ENCODE measurements at regions not wholly inside any gene's neighbourhood (a gene's known extent, or its start where the extent isn't known, plus 50 kb on each side); places are given as distances from the start of the nearest gene placed in this dataset.

DNA sequence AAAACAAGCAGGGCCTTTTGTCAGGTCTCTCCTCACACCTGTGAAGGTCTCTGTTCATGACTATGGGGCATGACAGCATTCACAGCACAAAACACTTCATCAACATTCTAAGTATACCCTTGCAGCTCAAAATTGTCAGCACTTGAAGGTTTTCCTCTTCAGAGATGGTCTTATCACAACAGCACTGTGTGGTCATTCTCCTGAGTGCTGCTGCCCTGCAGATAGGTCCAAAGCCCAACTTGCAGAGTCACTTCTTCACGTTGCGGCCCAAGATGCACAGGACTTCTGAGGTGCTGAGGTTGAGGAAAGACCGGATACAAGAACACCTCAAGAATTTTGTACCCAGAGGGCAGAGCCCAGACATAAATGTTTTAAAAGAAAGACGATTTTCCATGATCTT, 574.5 kb downstream of the UQCRFS1 start:
- Mint-ChIP-seq H3K4me3 (no peak overlapping the region), H3K9me3 (peaks cover 6% of the 10 kb centered on the region), H3K4me1 (ENCODE audit: low read depth) (peaks cover 2% of the 10 kb centered on the region), H3K36me3 (ENCODE audit: low read depth) (peaks cover 2% of the 10 kb centered on the region), H3K27me3 (no peaks in the 10 kb centered on the region), H3K27ac (no peak overlapping the region)
- TF ChIP-seq, protein P1, sequence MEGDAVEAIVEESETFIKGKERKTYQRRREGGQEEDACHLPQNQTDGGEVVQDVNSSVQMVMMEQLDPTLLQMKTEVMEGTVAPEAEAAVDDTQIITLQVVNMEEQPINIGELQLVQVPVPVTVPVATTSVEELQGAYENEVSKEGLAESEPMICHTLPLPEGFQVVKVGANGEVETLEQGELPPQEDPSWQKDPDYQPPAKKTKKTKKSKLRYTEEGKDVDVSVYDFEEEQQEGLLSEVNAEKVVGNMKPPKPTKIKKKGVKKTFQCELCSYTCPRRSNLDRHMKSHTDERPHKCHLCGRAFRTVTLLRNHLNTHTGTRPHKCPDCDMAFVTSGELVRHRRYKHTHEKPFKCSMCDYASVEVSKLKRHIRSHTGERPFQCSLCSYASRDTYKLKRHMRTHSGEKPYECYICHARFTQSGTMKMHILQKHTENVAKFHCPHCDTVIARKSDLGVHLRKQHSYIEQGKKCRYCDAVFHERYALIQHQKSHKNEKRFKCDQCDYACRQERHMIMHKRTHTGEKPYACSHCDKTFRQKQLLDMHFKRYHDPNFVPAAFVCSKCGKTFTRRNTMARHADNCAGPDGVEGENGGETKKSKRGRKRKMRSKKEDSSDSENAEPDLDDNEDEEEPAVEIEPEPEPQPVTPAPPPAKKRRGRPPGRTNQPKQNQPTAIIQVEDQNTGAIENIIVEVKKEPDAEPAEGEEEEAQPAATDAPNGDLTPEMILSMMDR (IDR thresholded peaks at IDR 0.05) = no peak
- ATAC-seq = no peak
- intact Hi-C loops (cut with micrococcal nuclease) = no loop called here
- CTCF ChIA-PET = no interaction called here
- POLR2A ChIA-PET = interaction anchor here (0.6 kb wide), 1 partner anchor 418 kb away, joined by 3 read pairs; no protein-coding TSS in a partner anchor
- DNase-seq = no peak

DNA sequence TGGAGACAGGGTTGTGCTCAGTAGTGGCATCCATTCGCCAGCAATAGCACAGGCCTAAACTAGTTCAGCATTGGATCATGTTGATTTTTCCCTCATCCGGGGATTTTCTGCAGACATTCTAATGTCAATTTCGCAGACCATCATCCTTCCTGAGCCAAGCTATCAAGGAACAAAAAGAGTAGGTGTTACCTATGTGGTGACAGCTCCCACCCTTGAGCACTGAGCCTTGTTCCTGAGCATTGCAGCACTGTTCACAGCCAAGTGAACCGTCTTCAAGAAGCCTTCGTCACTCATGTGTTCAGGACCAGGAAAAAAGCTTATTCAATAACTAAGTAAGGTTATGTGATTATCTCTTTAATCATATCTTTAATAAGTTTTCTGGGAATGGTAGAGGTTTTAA, 576.2 kb downstream of the UQCRFS1 start:
- POLR2A ChIA-PET = no interaction called here
- Mint-ChIP-seq H3K4me3 (no peak overlapping the region), H3K27ac (no peak overlapping the region), H3K36me3 (ENCODE audit: low read depth) (peaks cover 2% of the 10 kb centered on the region), H3K9me3 (peaks cover 6% of the 10 kb centered on the region), H3K27me3 (no peaks in the 10 kb centered on the region), H3K4me1 (ENCODE audit: low read depth) (peaks cover 16% of the 10 kb centered on the region)
- DNase-seq = no peak
- TF ChIP-seq, protein P1 (IDR thresholded peaks at IDR 0.05) = no peak
- no peak for ATAC-seq
- intact Hi-C loops (cut with micrococcal nuclease) = no loop called here
- CTCF ChIA-PET = interaction anchor here (1.3 kb wide), 1 partner anchor 168 kb away, joined by 5 read pairs; no protein-coding TSS in a partner anchor

DNA sequence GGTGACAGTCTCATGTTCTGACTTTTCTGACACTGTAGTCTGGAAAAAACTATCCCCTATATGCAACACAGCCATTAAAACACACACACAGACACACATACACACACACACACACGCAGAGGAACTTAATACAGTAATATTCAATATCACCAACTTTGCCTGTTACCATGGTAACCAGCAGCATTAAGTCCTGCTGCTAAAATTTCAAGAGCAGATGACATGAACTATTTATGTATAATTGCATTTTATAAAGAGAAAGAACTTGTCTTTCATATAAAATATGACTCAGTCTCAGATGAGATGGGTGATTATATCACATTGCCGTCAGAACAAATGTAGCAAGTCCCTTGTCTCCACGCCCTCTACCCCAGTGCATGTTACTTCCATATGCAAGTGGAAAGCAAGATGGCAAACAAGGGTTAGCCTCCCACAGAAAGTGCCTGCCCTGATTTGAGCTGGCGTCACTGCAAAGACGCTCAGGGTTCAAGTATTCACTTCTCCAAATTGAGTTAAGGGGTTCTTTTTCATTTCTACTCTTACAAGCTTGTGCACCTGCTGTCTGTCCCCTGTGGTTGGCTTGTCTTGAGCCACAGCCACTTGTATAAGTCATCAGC, 576.8 kb downstream of the UQCRFS1 start:
- POLR2A ChIA-PET = no interaction called here
- Mint-ChIP-seq H3K27ac (no peak overlapping the region), H3K36me3 (ENCODE audit: low read depth) (peaks cover 2% of the 10 kb centered on the region), H3K27me3 (no peaks in the 10 kb centered on the region), H3K4me3 (no peak overlapping the region), H3K9me3 (peaks cover 6% of the 10 kb centered on the region), H3K4me1 (ENCODE audit: low read depth) (peaks cover 16% of the 10 kb centered on the region)
- DNase-seq (no peak), ATAC-seq (no peak)
- intact Hi-C loops (cut with micrococcal nuclease) = no loop called here
- CTCF ChIA-PET = interaction anchor here (1.3 kb wide), 1 partner anchor 167 kb away, joined by 5 read pairs; no protein-coding TSS in a partner anchor
- TF ChIP-seq, protein P1 (IDR thresholded peaks at IDR 0.05) = no peak

DNA sequence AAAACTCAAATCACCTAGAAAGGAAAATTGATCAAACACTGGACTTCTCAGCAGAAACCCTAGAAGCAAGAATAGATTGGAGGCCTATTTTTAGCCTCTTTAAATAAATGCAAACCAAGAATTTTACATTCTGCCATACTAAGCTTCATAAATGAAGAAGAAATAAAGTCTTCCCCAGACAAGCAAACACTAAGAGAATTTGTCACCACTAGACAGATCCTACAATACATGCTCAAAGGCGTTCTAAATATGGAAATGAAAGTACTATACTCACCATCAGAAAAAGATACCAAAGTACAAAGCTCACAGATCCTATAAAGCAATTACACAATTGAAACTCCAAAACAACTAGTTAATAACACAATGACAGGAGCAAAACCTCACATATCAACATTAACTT, 578.1 kb downstream of the UQCRFS1 start:
- peaks cover 2% of the 10 kb centered on the region for H3K36me3 Mint-ChIP-seq (ENCODE audit: low read depth)
- no peaks in the 10 kb centered on the region for H3K27me3 Mint-ChIP-seq
- POLR2A ChIA-PET = no interaction called here
- H3K4me3 Mint-ChIP-seq = no peak overlapping the region
- no peak overlapping the region for H3K27ac Mint-ChIP-seq
- H3K9me3 Mint-ChIP-seq = peaks cover 6% of the 10 kb centered on the region
- CTCF ChIA-PET = interaction anchor here (1.1 to 3.4 kb wide), 15 partner anchors 9 to 459 kb away, joined by 3 to 40 read pairs (median 8); no protein-coding TSS in a partner anchor
- ATAC-seq (no peak), DNase-seq (no peak)
- TF ChIP-seq, protein P1 (IDR thresholded peaks at IDR 0.05) = no peak
- H3K4me1 Mint-ChIP-seq (ENCODE audit: low read depth) = peaks cover 16% of the 10 kb centered on the region
- intact Hi-C loops (cut with micrococcal nuclease) = no loop called here

DNA sequence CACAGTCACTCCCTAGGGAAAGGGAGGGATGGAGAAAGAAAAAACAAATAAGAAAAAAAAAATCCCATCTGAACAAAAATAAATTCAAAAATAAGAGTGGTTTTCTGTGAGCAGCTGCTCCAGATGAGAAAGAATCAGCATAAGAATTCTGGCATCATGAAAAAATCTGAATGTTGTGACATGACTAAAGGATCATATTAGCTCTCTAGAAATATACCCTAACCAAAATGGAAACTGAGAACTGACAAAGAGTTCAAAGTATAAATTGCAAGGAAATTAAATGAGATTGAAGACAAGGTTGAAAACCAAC, 579.0 kb downstream of the UQCRFS1 start:
- Mint-ChIP-seq H3K9me3 (peaks cover 6% of the 10 kb centered on the region), H3K4me1 (ENCODE audit: low read depth) (peaks cover 16% of the 10 kb centered on the region)
- POLR2A ChIA-PET = no interaction called here

More for the DNA sequence above, 579.0 kb downstream of the UQCRFS1 start:
- DNase-seq (no peak), ATAC-seq (no peak)
- H3K4me3 Mint-ChIP-seq = no peak overlapping the region
- no peak overlapping the region for H3K27ac Mint-ChIP-seq
- TF ChIP-seq, protein P1 (IDR thresholded peaks at IDR 0.05) = no peak
- H3K36me3 Mint-ChIP-seq (ENCODE audit: low read depth) = peaks cover 2% of the 10 kb centered on the region
- intact Hi-C loops (cut with micrococcal nuclease) = no loop called here
- H3K27me3 Mint-ChIP-seq = no peaks in the 10 kb centered on the region
- CTCF ChIA-PET = interaction anchor here (0.5 to 3.4 kb wide), 27 partner anchors 8 to 458 kb away, joined by 3 to 40 read pairs (median 6); no protein-coding TSS in a partner anchor

Measured in activated CD8-positive, alpha-beta T cell treated with anti-CD3 and anti-CD28 coated beads for 36 hours (primary cell).